HFFc6 (cell line): ENCODE measurements at regions not wholly inside any gene's neighbourhood (a gene's known extent, or its start where the extent isn't known, plus 50 kb on each side); places are given as distances from the start of the nearest gene placed in this dataset.
"Not testable (repeated sequence)": the region's sequence is repeated elsewhere in the genome, so short reads cannot be mapped to it uniquely, and the experiment has no call there.

Experiments
- DNase-seq: peaks from one replicate; pipeline ENCODE4 v3.0.0-alpha.2; 2018
- H3K27ac Mint-ChIP-seq: 2 replicates; pipeline ENCODE4 v1.8.0; 2020; ENCODE audit warnings: mild to moderate bottlenecking, mixed read lengths
- H3K27me3 Mint-ChIP-seq: 2 replicates; pipeline ENCODE4 v1.8.0; 2021; ENCODE audit warnings: mild to moderate bottlenecking, moderate library complexity, mixed read lengths; ENCODE audit not compliant: insufficient read depth
- H3K36me3 Mint-ChIP-seq: 2 replicates; pipeline ENCODE4 v1.8.0; 2021; ENCODE audit warnings: low read depth, mixed read lengths
- H3K4me1 Mint-ChIP-seq: 2 replicates; pipeline ENCODE4 v1.8.0; 2020; ENCODE audit warnings: low read depth, mixed read lengths
- H3K4me3 Mint-ChIP-seq: 2 replicates; pipeline ENCODE4 v1.8.0; 2020; ENCODE audit warnings: mild to moderate bottlenecking, moderate library complexity, mixed read lengths
- H3K9me3 Mint-ChIP-seq: 2 replicates; pipeline ENCODE4 v1.8.0; 2020; ENCODE audit warnings: mild to moderate bottlenecking, mixed read lengths
- TF ChIP-seq, protein P1 (sequence below): fragments of 200-600 bp; sonication (generic); IDR thresholded peaks from 2 replicates; pipeline ENCODE4 v1.5.0; 2021; ENCODE audit warnings: antibody characterized with exemption, mild to moderate bottlenecking

DNA sequence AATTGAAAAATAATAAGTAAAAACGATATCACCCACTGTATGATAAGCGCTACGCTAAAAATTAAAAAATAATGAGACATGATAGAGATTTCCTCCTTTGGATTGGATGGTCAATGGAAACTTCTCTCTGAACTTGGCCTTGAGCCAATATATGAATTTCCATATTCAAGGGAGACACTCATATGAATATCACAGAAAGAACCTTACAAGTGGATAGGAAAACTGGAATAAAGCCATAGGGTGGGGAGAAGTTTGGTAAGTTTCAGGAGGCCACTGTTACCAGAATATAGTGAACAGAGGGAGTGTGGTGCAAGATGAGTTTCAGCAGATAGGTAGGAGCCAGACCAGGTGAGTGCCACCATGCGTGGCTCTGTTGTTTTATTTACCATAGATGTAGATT, 147.2 kb downstream of the SEM1 start:
- TF ChIP-seq, protein P1, sequence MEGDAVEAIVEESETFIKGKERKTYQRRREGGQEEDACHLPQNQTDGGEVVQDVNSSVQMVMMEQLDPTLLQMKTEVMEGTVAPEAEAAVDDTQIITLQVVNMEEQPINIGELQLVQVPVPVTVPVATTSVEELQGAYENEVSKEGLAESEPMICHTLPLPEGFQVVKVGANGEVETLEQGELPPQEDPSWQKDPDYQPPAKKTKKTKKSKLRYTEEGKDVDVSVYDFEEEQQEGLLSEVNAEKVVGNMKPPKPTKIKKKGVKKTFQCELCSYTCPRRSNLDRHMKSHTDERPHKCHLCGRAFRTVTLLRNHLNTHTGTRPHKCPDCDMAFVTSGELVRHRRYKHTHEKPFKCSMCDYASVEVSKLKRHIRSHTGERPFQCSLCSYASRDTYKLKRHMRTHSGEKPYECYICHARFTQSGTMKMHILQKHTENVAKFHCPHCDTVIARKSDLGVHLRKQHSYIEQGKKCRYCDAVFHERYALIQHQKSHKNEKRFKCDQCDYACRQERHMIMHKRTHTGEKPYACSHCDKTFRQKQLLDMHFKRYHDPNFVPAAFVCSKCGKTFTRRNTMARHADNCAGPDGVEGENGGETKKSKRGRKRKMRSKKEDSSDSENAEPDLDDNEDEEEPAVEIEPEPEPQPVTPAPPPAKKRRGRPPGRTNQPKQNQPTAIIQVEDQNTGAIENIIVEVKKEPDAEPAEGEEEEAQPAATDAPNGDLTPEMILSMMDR: no peak
- DNase-seq: no peak
- no peaks in the 10 kb centered on the region for H3K27me3 Mint-ChIP-seq
- peaks cover 8% of the 10 kb centered on the region; the same call in 1 of the 2 replicates for H3K9me3 Mint-ChIP-seq
- no peak overlapping the region for H3K27ac Mint-ChIP-seq
- H3K36me3 Mint-ChIP-seq: no peaks in the 10 kb centered on the region
- no peak overlapping the region for H3K4me3 Mint-ChIP-seq
- H3K4me1 Mint-ChIP-seq: no peaks in the 10 kb centered on the region

DNA sequence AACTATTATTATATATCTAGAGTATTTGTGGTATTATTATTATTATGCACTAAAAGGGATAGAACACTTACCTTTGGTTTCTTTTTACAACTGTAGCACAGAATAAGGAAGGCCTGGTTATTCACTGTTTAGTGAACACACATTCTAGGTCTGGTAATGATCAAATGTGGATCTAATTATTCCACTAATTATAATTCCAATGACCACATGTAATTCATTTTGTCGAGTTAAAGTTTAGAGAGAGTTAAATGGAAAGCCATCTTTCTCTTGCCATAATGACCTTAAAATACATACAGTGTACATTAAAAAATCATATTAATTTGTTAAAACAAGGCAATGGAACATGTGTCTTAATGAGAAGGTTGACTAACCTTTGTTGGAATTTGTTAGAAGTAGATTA, 147.8 kb downstream of the SEM1 start:
- H3K36me3 Mint-ChIP-seq: no peaks in the 10 kb centered on the region

DNA sequence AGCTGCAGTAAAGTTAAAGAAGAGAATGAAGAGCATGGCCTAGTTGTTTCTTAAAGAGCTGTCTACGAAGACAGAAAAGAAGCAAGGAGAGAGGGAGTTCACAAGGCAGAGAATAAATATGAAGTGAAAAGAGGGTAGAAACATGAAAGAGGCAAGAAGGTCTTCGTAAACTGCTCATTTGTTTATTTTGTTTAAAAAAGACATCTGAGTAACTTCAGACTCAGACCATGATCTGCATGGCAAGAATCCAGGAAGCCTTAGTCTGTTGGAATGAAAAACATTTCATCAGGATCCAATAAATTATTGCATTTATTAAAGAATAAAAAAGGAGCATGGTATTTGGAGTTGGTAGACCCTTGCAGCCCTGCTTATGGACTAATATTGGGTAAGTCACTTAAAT, 151.1 kb downstream of the SEM1 start:
- Mint-ChIP-seq H3K36me3 (no peaks in the 10 kb centered on the region), H3K27ac (no peak overlapping the region), H3K4me1 (no peaks in the 10 kb centered on the region), H3K27me3 (no peaks in the 10 kb centered on the region), H3K4me3 (no peak overlapping the region), H3K9me3 (peaks cover 8% of the 10 kb centered on the region; the same call in 1 of the 2 replicates)
- DNase-seq: no peak
- TF ChIP-seq, protein P1: no peak

More for the DNA sequence above, 147.8 kb downstream of the SEM1 start:
- TF ChIP-seq, protein P1: no peak
- Mint-ChIP-seq H3K9me3 (peaks cover 8% of the 10 kb centered on the region; the same call in 1 of the 2 replicates), H3K4me3 (no peak overlapping the region), H3K4me1 (no peaks in the 10 kb centered on the region), H3K27ac (no peak overlapping the region), H3K27me3 (no peaks in the 10 kb centered on the region)
- no peak for DNase-seq

DNA sequence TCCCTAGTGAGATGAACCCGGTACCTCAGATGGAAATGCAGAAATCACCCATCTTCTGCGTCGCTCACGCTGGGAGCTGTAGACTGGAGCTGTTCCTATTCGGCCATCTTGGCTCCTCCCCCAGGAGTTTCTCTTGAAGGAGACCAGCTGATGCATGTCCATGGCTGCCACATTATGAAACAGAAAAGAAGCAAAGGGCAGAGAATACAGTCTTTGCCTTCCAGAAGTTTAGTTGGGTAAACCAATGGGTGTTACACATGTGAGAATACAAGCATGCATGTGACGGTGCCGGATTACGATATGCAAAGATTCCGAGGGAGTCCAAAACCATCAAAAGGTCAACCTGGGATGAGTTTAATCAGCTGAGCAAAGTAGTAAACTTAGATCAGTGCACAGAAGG, 151.6 kb downstream of the SEM1 start:
- no peaks in the 10 kb centered on the region for H3K27me3 Mint-ChIP-seq
- H3K27ac Mint-ChIP-seq: no peak overlapping the region
- H3K4me3 Mint-ChIP-seq: no peak overlapping the region
- no peaks in the 10 kb centered on the region for H3K4me1 Mint-ChIP-seq
- H3K36me3 Mint-ChIP-seq: no peaks in the 10 kb centered on the region
- peaks cover 4% of the 10 kb centered on the region; the same call in 1 of the 2 replicates for H3K9me3 Mint-ChIP-seq
- TF ChIP-seq, protein P1: no peak
- DNase-seq: no peak

DNA sequence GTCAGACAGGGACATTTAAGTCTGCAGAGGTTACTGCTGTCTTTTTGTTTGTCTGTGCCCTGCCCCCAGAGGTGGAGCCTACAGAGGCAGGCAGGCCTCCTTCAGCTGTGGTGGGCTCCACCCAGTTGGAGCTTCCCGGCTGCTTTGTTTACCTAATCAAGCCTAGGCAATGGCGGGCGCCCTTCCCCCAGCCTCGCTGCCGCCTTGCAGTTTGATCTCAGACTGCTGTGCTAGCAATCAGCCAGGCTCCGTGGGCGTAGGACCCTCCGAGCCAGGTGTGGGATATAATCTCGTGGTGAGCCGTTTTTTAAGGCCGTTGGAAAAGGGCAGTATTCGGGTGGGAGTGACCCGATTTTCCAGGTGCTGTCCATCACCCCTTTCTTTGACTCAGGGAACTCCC, 152.0 kb downstream of the SEM1 start:
- H3K27me3 Mint-ChIP-seq, H3K4me3 Mint-ChIP-seq, DNase-seq: not testable (repeated sequence)

DNA sequence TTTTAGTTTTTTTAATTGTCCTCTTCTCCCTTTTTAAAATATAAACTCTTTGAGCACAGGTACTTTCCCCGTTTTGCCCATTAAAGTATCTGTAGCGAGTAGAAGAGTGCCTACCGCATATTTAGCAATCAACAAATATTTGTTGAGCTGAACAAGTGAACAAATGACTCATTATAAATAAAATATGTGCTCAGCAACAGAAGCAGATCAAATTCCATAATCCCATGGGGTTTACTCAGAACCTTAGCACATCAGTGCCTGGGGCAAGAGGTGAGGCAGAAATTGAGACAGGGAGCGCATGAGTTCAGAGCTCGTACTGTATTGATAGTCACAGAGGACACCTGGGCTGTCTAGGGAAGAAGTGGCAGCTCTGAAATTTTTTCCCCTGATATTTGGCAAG, 161.0 kb downstream of the SEM1 start:
- no peak overlapping the region for H3K27ac Mint-ChIP-seq
- no peak for DNase-seq

More for the DNA sequence above, 152.0 kb downstream of the SEM1 start:
- not testable (repeated sequence) for H3K27ac Mint-ChIP-seq, H3K9me3 Mint-ChIP-seq, H3K4me1 Mint-ChIP-seq, H3K36me3 Mint-ChIP-seq

More for the DNA sequence above, 161.0 kb downstream of the SEM1 start:
- TF ChIP-seq, protein P1: no peak
- Mint-ChIP-seq H3K9me3 (peaks cover 9% of the 10 kb centered on the region), H3K4me1 (no peaks in the 10 kb centered on the region), H3K4me3 (no peak overlapping the region), H3K27me3 (no peaks in the 10 kb centered on the region), H3K36me3 (no peaks in the 10 kb centered on the region)
